Spleen (tissue), 11 donors: ENCODE measurements at regions not wholly inside any gene's neighbourhood (a gene's known extent, or its start where the extent isn't known, plus 50 kb on each side); places are given as distances from the start of the nearest gene placed in this dataset.

Experiments
- DNase-seq: peaks from one replicate; pipeline ENCODE4 v3.0.0-alpha.2; 2020
- H3K27ac ChIP-seq, 8 donors: fragments of 200-600 bp; sonication (generic) in 7 of 8; 1 replicate in 4 of 8; 2 replicates in 4 of 8; pipeline versions ENCODE4 v1.5.0 to v1.8.0; 2016 to 2021; ENCODE audit warnings: inconsistent platforms in 4 of 8, mild to moderate bottlenecking in 4 of 8, moderate library complexity in 1 of 8
- H3K27me3 ChIP-seq, 7 donors: fragments of 200-600 bp; sonication (generic) in 6 of 7; replicated peaks in 1 of 7; 1 replicate in 4 of 7; 2 replicates in 3 of 7; pipeline versions ENCODE4 v1.5.0 to v1.8.0; 2016 to 2021; ENCODE audit warnings: inconsistent platforms in 3 of 7, mild to moderate bottlenecking in 1 of 7
- H3K36me3 ChIP-seq, 6 donors: fragments of 200-600 bp; sonication (generic) in 5 of 6; 1 replicate in 4 of 6; 2 replicates in 2 of 6; pipeline versions ENCODE4 v1.5.0 to v1.8.0; 2016 to 2021; ENCODE audit warnings: inconsistent platforms in 2 of 6
- H3K4me1 ChIP-seq, 6 donors: fragments of 200-600 bp; sonication (generic) in 5 of 6; 1 replicate in 3 of 6; 2 replicates in 3 of 6; pipeline versions ENCODE4 v1.5.0 to v1.8.0; 2016 to 2021; ENCODE audit warnings: inconsistent platforms in 3 of 6
- H3K4me3 ChIP-seq, 8 donors: fragments of 200-600 bp; sonication (generic) in 7 of 8; 1 replicate in 4 of 8; 2 replicates in 4 of 8; pipeline versions ENCODE4 v1.5.0 to v1.8.0; 2016 to 2021; ENCODE audit warnings: inconsistent platforms in 4 of 8, mild to moderate bottlenecking in 4 of 8, moderate library complexity in 2 of 8
- H3K9me3 ChIP-seq, 8 donors: fragments of 200-600 bp; sonication (generic) in 7 of 8; 1 replicate in 4 of 8; 2 replicates in 4 of 8; pipeline versions ENCODE4 v1.5.0 to v1.8.0; 2016 to 2021; ENCODE audit warnings: inconsistent platforms in 4 of 8
- CTCF ChIP-seq, 11 experiments: fragments of 200-600 bp in 7 of 11; fragments of 450-650 bp in 4 of 11; sonication (generic) in 4 of 11; IDR thresholded peaks in 8 of 11; conservative IDR thresholded peaks in 3 of 11; 1 replicate in 7 of 11; 2 replicates in 4 of 11; pipeline versions ENCODE4 v1.4.0 to v1.8.0; 2016 to 2021; ENCODE audit warnings: antibody characterized with exemption in 11 of 11, inconsistent platforms in 4 of 11, mild to moderate bottlenecking in 1 of 11
- POLR2A ChIP-seq, 3 donors: fragments of 450-650 bp; IDR thresholded peaks; one replicate each; pipeline ENCODE4 v1.5.1; 2017; ENCODE audit warnings: antibody characterized with exemption in 3 of 3, mild to moderate bottlenecking in 1 of 3
- POLR2AphosphoS5 ChIP-seq, 3 donors: sonication (generic); formaldehyde crosslinking; IDR thresholded peaks; one replicate each; pipeline ENCODE4 v1.5.1; 2017; ENCODE audit warnings: antibody characterized with exemption in 3 of 3
- WGBS, 5 donors: extraction: QIAGEN DNeasy Blood & Tissue Kit in 3 of 5; methylation state at CpG; one replicate each; pipeline versions ENCODE4 v1.1.5 to v1.1.7; 2013 to 2018; 5-methylcytosine and 5-hydroxymethylcytosine counted together
- intact Hi-C: fragments of 100-400 bp; cut with DNase I; formaldehyde crosslinking; loops from one replicate; pipeline ENCODE4 v1.15.0; 2023; ENCODE audit warnings: low total_unique reads
- donor health status: healthy with polysubstance abuse.
- donor health status: DM: no; HTN: no; CAD: no; lungs with moderate emphysema.
- donor health status: DM: no; HTN: no; CAD: no.
- donor health status: Bipolar disorder and iron deficiency.
- donor health status: healthy.
- donor health status: DM: no; HTN: no; CAD: no.
- donor health status: DM: yes; HTN: yes; CAD: no.

GRCh38 chr2:226659410-226659809 is 140.2 kb downstream of the IRS1 start:
- Histone ChIP-seq H3K4me3 (no peak overlapping the region), H3K27ac (peak overlapping the region in 1 of 8 donors; percentile 19), H3K4me1 (no peaks in the 10 kb centered on the region), H3K36me3 (no peaks in the 10 kb centered on the region), H3K9me3 (no peaks in the 10 kb centered on the region), H3K27me3 (peaks cover 0 to 55% (median 4%) of the 10 kb centered on the region in 7 donors)
- 79 to 91% (median 84%) methylated on average over 6 of the region's 6 CpGs for WGBS, 5 donors
- TF ChIP-seq POLR2AphosphoS5 (IDR thresholded peaks at IDR 0.05) (no peak), CTCF (IDR thresholded peaks at IDR 0.05 in 8 of 11, conservative IDR thresholded peaks at IDR 0.05 in 3 of 11) (no peak), POLR2A (IDR thresholded peaks at IDR 0.05) (no peak)
- intact Hi-C loops, result no loop called here
- DNase-seq, result no peak

DNA sequence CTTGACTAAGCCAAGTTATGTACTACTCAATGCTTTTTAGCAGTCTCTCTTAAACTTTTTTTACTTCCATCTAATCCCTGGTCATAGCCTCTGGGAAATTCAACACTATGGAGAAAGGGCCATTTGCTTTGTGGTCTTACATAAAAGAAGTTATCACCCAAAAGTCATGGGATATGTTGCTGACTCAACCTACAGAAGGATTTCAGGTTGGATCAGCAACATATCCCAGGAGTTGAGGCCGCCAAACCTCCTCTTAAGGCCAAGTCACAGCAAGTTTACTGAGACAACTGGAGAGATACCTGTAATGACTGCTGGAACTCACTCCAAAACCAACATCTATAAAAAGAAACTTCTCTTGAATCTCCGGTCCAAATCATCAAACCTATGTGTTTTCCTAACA is 141.1 kb downstream of the IRS1 start:
- no peak overlapping the region for H3K4me3 ChIP-seq
- TF ChIP-seq POLR2A (IDR thresholded peaks at IDR 0.05), result no peak
- TF ChIP-seq POLR2AphosphoS5 (IDR thresholded peaks at IDR 0.05), result no peak
- no peak for TF ChIP-seq CTCF (IDR thresholded peaks at IDR 0.05 in 8 of 11, conservative IDR thresholded peaks at IDR 0.05 in 3 of 11)
- no peaks in the 10 kb centered on the region for H3K36me3 ChIP-seq
- no peaks in the 10 kb centered on the region for H3K9me3 ChIP-seq
- intact Hi-C loops, result no loop called here
- WGBS, 5 donors, result 46 to 53% (median 50%) methylated on average over 2 of the region's 2 CpGs
- DNase-seq, result no peak
- no peaks in the 10 kb centered on the region for H3K4me1 ChIP-seq
- H3K27ac ChIP-seq, result no peak overlapping the region
- peaks cover 0 to 49% (median 5%) of the 10 kb centered on the region in 7 donors for H3K27me3 ChIP-seq

GRCh38 chr2:226657340-226658053 is 142.1 kb downstream of the IRS1 start:
- Histone ChIP-seq H3K27ac (no peak overlapping the region), H3K4me1 (peaks cover 0 to 1% (median 0%) of the 10 kb centered on the region in 6 donors), H3K9me3 (no peaks in the 10 kb centered on the region), H3K27me3 (peaks cover 0 to 54% (median 9%) of the 10 kb centered on the region in 7 donors), H3K4me3 (no peak overlapping the region), H3K36me3 (no peaks in the 10 kb centered on the region)
- WGBS, 5 donors, result 89 to 96% (median 92%) methylated on average over 6 of the region's 6 CpGs
- no peak for DNase-seq
- intact Hi-C loops, result no loop called here
- TF ChIP-seq CTCF (IDR thresholded peaks at IDR 0.05 in 8 of 11, conservative IDR thresholded peaks at IDR 0.05 in 3 of 11), result no peak
- no peak for TF ChIP-seq POLR2A (IDR thresholded peaks at IDR 0.05)
- no peak for TF ChIP-seq POLR2AphosphoS5 (IDR thresholded peaks at IDR 0.05)

GRCh38 chr2:226656367-226656766 is 143.3 kb downstream of the IRS1 start:
- peaks cover 0 to 8% (median 0%) of the 10 kb centered on the region in 6 donors for H3K4me1 ChIP-seq
- no peaks in the 10 kb centered on the region for H3K36me3 ChIP-seq
- intact Hi-C loops, result no loop called here
- TF ChIP-seq POLR2A (IDR thresholded peaks at IDR 0.05) (no peak), POLR2AphosphoS5 (IDR thresholded peaks at IDR 0.05) (no peak), CTCF (IDR thresholded peaks at IDR 0.05 in 8 of 11, conservative IDR thresholded peaks at IDR 0.05 in 3 of 11) (no peak)
- DNase-seq, result no peak
- no peaks in the 10 kb centered on the region for H3K9me3 ChIP-seq
- H3K4me3 ChIP-seq, result no peak overlapping the region
- peak overlapping the region in 4 of 8 donors; percentile 4 to 18 (median 5) for H3K27ac ChIP-seq
- WGBS, 5 donors, result 49 to 59% (median 54%) methylated on average over 4 of the region's 4 CpGs
- peaks cover 0 to 54% (median 6%) of the 10 kb centered on the region in 7 donors for H3K27me3 ChIP-seq
